Lung (tissue), 11 donors: ENCODE measurements at regions not wholly inside any gene's neighbourhood (a gene's known extent, or its start where the extent isn't known, plus 50 kb on each side); places are given as distances from the start of the nearest gene placed in this dataset.

Experiments used
- ATAC-seq: fragments of 200-7000 bp; cut with Tn5 transposase; one replicate; pipeline ENCODE4 v1.9.1; 2020; ENCODE audit warnings: moderate number of reproducible peaks; ENCODE audit not compliant: insufficient read depth, low FRiP score
- DNase-seq, 3 donors: peaks; one replicate each; pipeline ENCODE4 v3.0.0-alpha.2; 2013 to 2017
- H3K27ac ChIP-seq, 2 donors: one replicate each; pipeline ENCODE4 v1.5.1; 2013; ENCODE audit warnings: mild to moderate bottlenecking in 2 of 2, moderate library complexity in 2 of 2, control low read depth in 1 of 2, inconsistent platforms in 1 of 2, low read depth in 1 of 2, low read length in 1 of 2
- H3K27me3 ChIP-seq, 3 donors: one replicate each; pipeline ENCODE4 v1.5.1; 2013; ENCODE audit warnings: low read length in 2 of 3; ENCODE audit not compliant: control insufficient read depth in 3 of 3, insufficient read depth in 3 of 3
- H3K36me3 ChIP-seq, 4 donors: one replicate each; pipeline ENCODE4 v1.5.1; 2013; ENCODE audit warnings: low read length in 4 of 4, mild to moderate bottlenecking in 1 of 4, moderate library complexity in 1 of 4; ENCODE audit not compliant: control insufficient read depth in 4 of 4, insufficient read depth in 4 of 4
- H3K4me1 ChIP-seq, 5 donors: one replicate each; pipeline ENCODE4 v1.5.1; 2013; ENCODE audit warnings: low read length in 5 of 5, mild to moderate bottlenecking in 2 of 5, moderate library complexity in 1 of 5; ENCODE audit not compliant: control insufficient read depth in 5 of 5, insufficient read depth in 5 of 5
- H3K4me3 ChIP-seq: one replicate; pipeline ENCODE4 v1.5.1; 2013; ENCODE audit warnings: mild to moderate bottlenecking, control low read depth, moderate library complexity
- H3K9ac ChIP-seq, 2 donors: one replicate each; pipeline ENCODE4 v1.5.1; 2013; ENCODE audit warnings: low read length in 2 of 2, control low read depth in 1 of 2; ENCODE audit not compliant: insufficient read depth in 1 of 2
- H3K9me3 ChIP-seq, 4 donors: one replicate each; pipeline ENCODE4 v1.5.1; 2013; ENCODE audit warnings: low read length in 3 of 4, mild to moderate bottlenecking in 1 of 4, moderate library complexity in 1 of 4; ENCODE audit not compliant: control insufficient read depth in 4 of 4, insufficient read depth in 3 of 4
- CTCF ChIP-seq: IDR thresholded peaks from 2 replicates; pipeline ENCODE4 v1.5.1; 2012; ENCODE audit warnings: mild to moderate bottlenecking; ENCODE audit errors: control extremely low read depth, extremely low read depth
- WGBS, 2 donors: extraction: QIAGEN DNeasy Blood & Tissue Kit; methylation state at CpG; one replicate each; pipeline ENCODE4 v1.1.7; 2013; 5-methylcytosine and 5-hydroxymethylcytosine counted together
- donor health status: control.
- donor health status: control.
- donor health status: Bipolar disorder and iron deficiency.
- donor health status: healthy.
- donor health status: DM: yes; HTN: yes; CAD: no.

- ATAC-seq (no peak), DNase-seq (no peak)
These were observed 50.3 kb upstream of the TRIM9 start for GRCh38 chr14:51145246-51145645.

GRCh38 chr14:51147183-51147582 lies 52.3 kb upstream of the TRIM9 start:
- Histone ChIP-seq H3K9ac (no peak overlapping the region), H3K36me3 (no peaks in the 10 kb centered on the region), H3K4me3 (no peak overlapping the region), H3K4me1 (no peaks in the 10 kb centered on the region), H3K27me3 (no peaks in the 10 kb centered on the region), H3K27ac (no peak overlapping the region), H3K9me3 (no peaks in the 10 kb centered on the region)
- 44 to 47% methylated on average over 1 of the region's 1 CpG for WGBS, 2 donors
- ATAC-seq (no peak), DNase-seq (no peak)
- no peak for TF ChIP-seq CTCF

More at GRCh38 chr14:51145246-51145645, 50.3 kb upstream of the TRIM9 start:
- Histone ChIP-seq H3K9ac (no peak overlapping the region), H3K36me3 (no peaks in the 10 kb centered on the region), H3K4me1 (no peaks in the 10 kb centered on the region), H3K4me3 (no peak overlapping the region), H3K27me3 (no peaks in the 10 kb centered on the region), H3K27ac (no peak overlapping the region), H3K9me3 (no peaks in the 10 kb centered on the region)
- WGBS, 2 donors: 85 to 89% methylated on average over 2 of the region's 2 CpGs
- no peak for TF ChIP-seq CTCF

- Histone ChIP-seq H3K27ac (no peak overlapping the region), H3K4me1 (no peaks in the 10 kb centered on the region), H3K9me3 (no peaks in the 10 kb centered on the region), H3K9ac (no peak overlapping the region), H3K27me3 (no peaks in the 10 kb centered on the region), H3K36me3 (no peaks in the 10 kb centered on the region), H3K4me3 (no peak overlapping the region)
- ATAC-seq: no peak
- WGBS, 2 donors: 69 to 82% methylated on average over 2 of the region's 2 CpGs
- DNase-seq: no peak
- TF ChIP-seq CTCF: no peak
These were observed 60.4 kb upstream of the TRIM9 start for GRCh38 chr14:51155326-51155725.

- Histone ChIP-seq H3K4me1 (no peaks in the 10 kb centered on the region), H3K9ac (no peak overlapping the region), H3K27me3 (no peaks in the 10 kb centered on the region), H3K36me3 (no peaks in the 10 kb centered on the region), H3K4me3 (no peak overlapping the region), H3K27ac (no peak overlapping the region), H3K9me3 (no peaks in the 10 kb centered on the region)
- ATAC-seq: no peak
- TF ChIP-seq CTCF: no peak
- peak in 1 of 3 donors; percentile 24 for DNase-seq
These were observed 62.1 kb upstream of the TRIM9 start for GRCh38 chr14:51157012-51157411.
